K562 (cell line): ENCODE measurements at regions not wholly inside any gene's neighbourhood (a gene's known extent, or its start where the extent isn't known, plus 50 kb on each side); places are given as distances from the start of the nearest gene placed in this dataset.
A peak's percentile ranks its signal among the peaks of the same experiment; 100 is the strongest.

ENCODE experiments used
- CBFA2T3 ChIP-seq: fragments of 450-650 bp; IDR thresholded peaks from 2 replicates; pipeline ENCODE4 v1.6.1; 2017
- COPS2 ChIP-seq: fragments of 450-650 bp; conservative IDR thresholded peaks from 2 replicates; pipeline ENCODE4 v1.6.1; 2016; ENCODE audit warnings: mild to moderate bottlenecking, moderate library complexity
- DEAF1 ChIP-seq: fragments of 450-650 bp; formaldehyde crosslinking; IDR thresholded peaks from 2 replicates; pipeline ENCODE4 v1.4.0; 2020; ENCODE audit warnings: mild to moderate bottlenecking, moderate library complexity
- FOXJ2 ChIP-seq: fragments of 200-800 bp; sonication (Bioruptor generic); IDR thresholded peaks from 2 replicates; pipeline ENCODE4 v1.6.1; 2016; ENCODE audit warnings: missing genetic modification characterization, missing compliant biosample characterization
- MGA ChIP-seq: fragments of 450-650 bp; IDR thresholded peaks from 2 replicates; pipeline ENCODE4 v1.6.1; 2016; ENCODE audit warnings: mild to moderate bottlenecking, moderate library complexity
- MIER1 ChIP-seq: fragments of 450-650 bp; IDR thresholded peaks from 2 replicates; pipeline ENCODE4 v1.6.1; 2016; ENCODE audit warnings: antibody characterized with exemption, mild to moderate bottlenecking, low read depth
- MTA2 ChIP-seq: fragments of 450-650 bp; IDR thresholded peaks from 2 replicates; pipeline ENCODE4 v1.6.1; 2016; ENCODE audit warnings: low read depth
- NEUROD1 ChIP-seq: fragments of 150-350 bp; IDR thresholded peaks from 2 replicates; pipeline ENCODE4 v1.6.1; 2014; ENCODE audit warnings: borderline replicate concordance, low read length, low read depth; ENCODE audit not compliant: partially characterized antibody
- NFYB ChIP-seq: IDR thresholded peaks from 2 replicates; pipeline ENCODE4 v1.6.1; 2011; ENCODE audit warnings: mild to moderate bottlenecking, moderate library complexity; ENCODE audit not compliant: insufficient read length; ENCODE audit errors: extremely low read depth
- SMAD3 ChIP-seq: fragments of 450-650 bp; formaldehyde crosslinking; conservative IDR thresholded peaks from 2 replicates; pipeline ENCODE4 v1.4.0; 2020; ENCODE audit warnings: mild to moderate bottlenecking
- ZHX1 ChIP-seq: fragments of 150-350 bp; conservative IDR thresholded peaks from 2 replicates; pipeline ENCODE4 v1.6.1; 2014; ENCODE audit warnings: low read length
- ZNF780A ChIP-seq: fragments of 250-450 bp; sonication (Bioruptor Pico); IDR thresholded peaks from 2 replicates; pipeline ENCODE4 v1.5.0; 2021; ENCODE audit warnings: mild to moderate bottlenecking

- TF ChIP-seq MGA (no peak; the same call in 1 of the 2 replicates), CBFA2T3 (peak; percentile 53; the same call in 1 of the 2 replicates), MIER1 (no peak), ZNF780A (CRISPR knock-in tag) (no peak; the same call in 1 of the 2 replicates), DEAF1 (no peak), FOXJ2 (tag) (peak; percentile 94), COPS2 (no peak), NEUROD1 (no peak), MTA2 (no peak), NFYB (no peak), SMAD3 (CRISPR knock-in tag) (no peak), ZHX1 (no peak)
Observed at GRCh38 chr7:22667562-22668239, 59.3 kb upstream of the IL6 start (continued).
